GM23248 (cell line): ENCODE measurements at regions not wholly inside any gene's neighbourhood (a gene's known extent, or its start where the extent isn't known, plus 50 kb on each side); places are given as distances from the start of the nearest gene placed in this dataset.
"Not testable (repeated sequence)": the region's sequence is repeated elsewhere in the genome, so short reads cannot be mapped to it uniquely, and the experiment has no call there.

Experiments
- DNase-seq: peaks from one replicate; pipeline ENCODE4 v3.0.0-alpha.2; 2015
- H2AFZ ChIP-seq: fragments of 200-600 bp; sonication (generic); 2 replicates; pipeline ENCODE4 v1.6.1; 2016; ENCODE audit warnings: antibody characterized with exemption
- H3F3A ChIP-seq: fragments of 200-600 bp; sonication (generic); 2 replicates; pipeline ENCODE4 v1.6.1; 2016; ENCODE audit warnings: mild to moderate bottlenecking, antibody characterized with exemption, mixed run types; ENCODE audit not compliant: insufficient read depth
- H3K27ac ChIP-seq: fragments of 200-600 bp; sonication (generic); 2 replicates; pipeline ENCODE4 v1.5.1; 2016; ENCODE audit warnings: mild to moderate bottlenecking
- H3K27me3 ChIP-seq: fragments of 200-600 bp; sonication (generic); replicated peaks from 2 replicates; pipeline ENCODE4 v1.6.1; 2016; ENCODE audit warnings: mild to moderate bottlenecking; ENCODE audit not compliant: insufficient read depth
- H3K36me3 ChIP-seq: fragments of 200-600 bp; sonication (generic); 2 replicates; pipeline ENCODE4 v1.6.1; 2016; ENCODE audit warnings: low read depth, mild to moderate bottlenecking
- H3K4me1 ChIP-seq: fragments of 200-600 bp; sonication (generic); 2 replicates; pipeline ENCODE4 v1.6.1; 2016; ENCODE audit warnings: mild to moderate bottlenecking; ENCODE audit not compliant: insufficient read depth
- H3K4me2 ChIP-seq: fragments of 200-600 bp; sonication (generic); one replicate; pipeline ENCODE4 v1.6.1; 2016; ENCODE audit warnings: mild to moderate bottlenecking; ENCODE audit not compliant: unreplicated experiment
- H3K4me3 ChIP-seq: fragments of 200-600 bp; sonication (generic); 2 replicates; pipeline ENCODE4 v1.5.1; 2016; ENCODE audit warnings: mild to moderate bottlenecking
- H3K79me2 ChIP-seq: fragments of 200-600 bp; sonication (generic); 2 replicates; pipeline ENCODE4 v1.6.1; 2016; ENCODE audit warnings: mild to moderate bottlenecking; ENCODE audit not compliant: insufficient read depth
- H3K9ac ChIP-seq: fragments of 200-600 bp; sonication (generic); 2 replicates; pipeline ENCODE4 v1.6.1; 2016; ENCODE audit warnings: mild to moderate bottlenecking
- H3K9me2 ChIP-seq: fragments of 200-600 bp; sonication (generic); 2 replicates; pipeline ENCODE4 v1.6.1; 2016; ENCODE audit warnings: mixed run types, mild to moderate bottlenecking, moderate library complexity; ENCODE audit not compliant: insufficient read depth
- H3K9me3 ChIP-seq: fragments of 200-600 bp; sonication (generic); one replicate; pipeline ENCODE4 v1.6.1; 2017; ENCODE audit warnings: low read depth
- H4K20me1 ChIP-seq: fragments of 200-600 bp; sonication (generic); 2 replicates; pipeline ENCODE4 v1.6.0; 2016; ENCODE audit not compliant: insufficient read depth
- WGBS, 2 experiments: methylation state at CpG; one replicate each; pipeline ENCODE4 v1.1.6; 2015 to 2017; ENCODE audit warnings: low lambda C conversion rate in 2 of 2, low coverage in 1 of 2; ENCODE audit errors: missing lambda C conversion rate in 2 of 2; 5-methylcytosine and 5-hydroxymethylcytosine counted together
- in situ Hi-C: fragments of 300-500 bp; cut with MboI; formaldehyde crosslinking; loops from 2 replicates; pipeline ENCODE4 v1.15.0; 2020

GRCh38 chr1:138842-139241 is 312.6 kb downstream of the OR4F29 start:
- DNase-seq, in situ Hi-C loops: not testable (repeated sequence)
- 68 to 81% methylated on average over 3 to 4 of the region's 4 CpGs for whole genome bisulfite sequencing, 2 experiments

DNA sequence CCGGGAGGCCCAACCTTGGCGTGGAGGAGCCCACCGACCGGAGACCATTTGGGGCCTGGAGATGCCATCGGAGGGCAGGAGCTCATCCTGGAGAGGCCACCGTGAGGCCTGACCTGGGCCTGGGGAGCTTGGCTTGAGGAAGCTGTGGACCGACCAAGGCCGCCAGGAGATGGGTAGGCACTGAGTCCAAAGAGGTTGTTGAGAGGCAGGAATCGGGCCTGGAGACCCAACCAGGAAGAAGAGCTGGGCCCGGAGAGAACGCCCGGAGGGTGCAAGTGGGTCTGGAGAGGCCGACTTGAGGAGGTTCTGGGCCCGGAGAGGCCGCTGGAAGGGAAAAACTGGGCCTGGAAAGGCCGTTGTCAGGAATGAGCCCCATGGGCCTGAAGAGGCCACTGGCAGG is 313.8 kb downstream of the OR4F29 start:
- in situ Hi-C loops, H3K4me1 ChIP-seq, H3K36me3 ChIP-seq, H3K9me2 ChIP-seq, H3K27ac ChIP-seq, H3F3A ChIP-seq, H2AFZ ChIP-seq, H3K27me3 ChIP-seq, H3K9ac ChIP-seq, H3K4me3 ChIP-seq, H3K9me3 ChIP-seq, DNase-seq, H3K4me2 ChIP-seq, H4K20me1 ChIP-seq, H3K79me2 ChIP-seq: not testable (repeated sequence)
- WGBS, 2 experiments: 93 to 96% methylated on average over 7 to 11 of the region's 16 CpGs

More at GRCh38 chr1:138842-139241, 312.6 kb downstream of the OR4F29 start:
- not testable (repeated sequence) for H2AFZ ChIP-seq, H3K4me2 ChIP-seq, H4K20me1 ChIP-seq, H3K4me3 ChIP-seq, H3K4me1 ChIP-seq, H3K79me2 ChIP-seq, H3K9me3 ChIP-seq, H3K27ac ChIP-seq, H3F3A ChIP-seq, H3K36me3 ChIP-seq, H3K27me3 ChIP-seq, H3K9me2 ChIP-seq, H3K9ac ChIP-seq

DNA sequence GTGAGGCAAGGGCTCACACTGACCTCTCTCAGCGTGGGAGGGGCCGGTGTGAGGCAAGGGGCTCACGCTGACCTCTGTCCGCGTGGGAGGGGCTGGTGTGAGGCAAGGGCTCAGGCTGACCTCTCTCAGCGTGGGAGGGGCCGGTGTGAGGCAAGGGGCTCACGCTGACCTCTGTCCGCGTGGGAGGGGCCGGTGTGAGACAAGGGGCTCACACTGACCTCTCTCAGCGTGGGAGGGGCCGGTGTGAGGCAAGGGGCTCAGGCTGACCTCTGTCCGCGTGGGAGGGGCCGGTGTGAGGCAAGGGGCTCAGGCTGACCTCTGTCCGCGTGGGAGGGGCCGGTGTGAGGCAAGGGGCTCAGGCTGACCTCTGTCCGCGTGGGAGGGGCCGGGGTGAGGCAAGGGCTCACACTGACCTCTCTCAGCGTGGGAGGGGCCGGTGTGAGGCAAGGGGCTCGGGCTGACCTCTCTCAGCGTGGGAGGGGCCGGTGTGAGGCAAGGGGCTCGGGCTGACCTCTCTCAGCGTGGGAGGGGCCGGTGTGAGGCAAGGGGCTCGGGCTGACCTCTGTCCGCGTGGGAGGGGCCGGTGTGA is 315.0 kb downstream of the OR4F29 start:
- H2AFZ ChIP-seq, in situ Hi-C loops: not testable (repeated sequence)

GRCh38 chr1:134936-135335 is 316.5 kb downstream of the OR4F29 start:
- H3K9ac ChIP-seq, H3K36me3 ChIP-seq, H3K4me3 ChIP-seq, H3K27ac ChIP-seq, H3K79me2 ChIP-seq, H3K9me3 ChIP-seq, H3K4me1 ChIP-seq, H4K20me1 ChIP-seq, H3K27me3 ChIP-seq, H3K9me2 ChIP-seq, DNase-seq, H3F3A ChIP-seq, in situ Hi-C loops, H3K4me2 ChIP-seq, H2AFZ ChIP-seq: not testable (repeated sequence)
- WGBS, 2 experiments: 92 to 94% methylated on average over 19 to 20 of the region's 21 CpGs

More for the DNA sequence above, 315.0 kb downstream of the OR4F29 start:
- WGBS, 2 experiments: 91% methylated on average over 32 of the region's 34 CpGs; no CpG with 5 or more reads in 1 of the 2 experiments
- not testable (repeated sequence) for DNase-seq, H3K36me3 ChIP-seq, H4K20me1 ChIP-seq, H3K79me2 ChIP-seq, H3K9me2 ChIP-seq, H3K4me2 ChIP-seq, H3K4me1 ChIP-seq, H3K27ac ChIP-seq, H3K27me3 ChIP-seq, H3F3A ChIP-seq, H3K9me3 ChIP-seq, H3K9ac ChIP-seq, H3K4me3 ChIP-seq

GRCh38 chr1:118440-118839 is 333.0 kb downstream of the OR4F29 start:
- in situ Hi-C loops, H3K4me1 ChIP-seq, H3K27me3 ChIP-seq, H4K20me1 ChIP-seq, H3K9me2 ChIP-seq, H3K4me2 ChIP-seq, H3K27ac ChIP-seq, H3K4me3 ChIP-seq, H2AFZ ChIP-seq, H3K9me3 ChIP-seq, H3K36me3 ChIP-seq, H3K9ac ChIP-seq, H3K79me2 ChIP-seq, H3F3A ChIP-seq, DNase-seq: not testable (repeated sequence)

GRCh38 chr1:115534-115933 is 335.9 kb downstream of the OR4F29 start:
- H3K9me2 ChIP-seq, H3K27me3 ChIP-seq, H2AFZ ChIP-seq, H3K27ac ChIP-seq, H3K9me3 ChIP-seq, H3K4me2 ChIP-seq, H3K36me3 ChIP-seq, H3K79me2 ChIP-seq, H3K9ac ChIP-seq, H3K4me1 ChIP-seq, H4K20me1 ChIP-seq, H3F3A ChIP-seq, H3K4me3 ChIP-seq, DNase-seq, in situ Hi-C loops: not testable (repeated sequence)
- 49 to 50% methylated on average over 2 of the region's 2 CpGs for WGBS, 2 experiments

DNA sequence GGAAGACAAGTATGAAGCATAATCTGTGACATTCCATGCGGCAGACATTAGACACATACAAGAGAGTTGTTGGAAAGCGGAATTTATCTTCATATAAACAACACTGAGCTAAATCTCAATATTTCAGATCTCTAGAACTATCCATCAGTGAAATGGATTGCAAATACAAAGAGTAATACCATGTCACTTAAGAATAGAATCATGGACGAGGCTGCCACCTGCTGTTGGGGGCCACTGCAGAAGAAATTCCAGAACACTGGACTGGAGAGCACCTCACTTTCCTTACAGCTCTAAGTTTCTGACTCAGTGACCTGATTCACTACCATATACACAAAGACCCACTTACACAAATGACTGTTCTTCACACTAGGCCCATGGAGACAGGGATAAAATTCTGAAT is 346.7 kb downstream of the OR4F29 start:
- 0 to 55% methylated on average over 1 to 3 of the region's 3 CpGs for WGBS, 2 experiments
- not testable (repeated sequence) for H3K9me3 ChIP-seq

GRCh38 chr1:99481-99880 is 352.0 kb downstream of the OR4F29 start:
- H3K79me2 ChIP-seq, H2AFZ ChIP-seq, H3K9ac ChIP-seq, H3K9me2 ChIP-seq, H3K4me1 ChIP-seq, H3K4me3 ChIP-seq, in situ Hi-C loops, H3K4me2 ChIP-seq, H3K36me3 ChIP-seq, H4K20me1 ChIP-seq, H3F3A ChIP-seq, H3K27me3 ChIP-seq, H3K27ac ChIP-seq, H3K9me3 ChIP-seq, DNase-seq: not testable (repeated sequence)
- WGBS, 2 experiments: 0 to 30% methylated on average over 1 to 2 of the region's 3 CpGs

More for the DNA sequence above, 346.7 kb downstream of the OR4F29 start:
- DNase-seq, H3K27me3 ChIP-seq, H2AFZ ChIP-seq, in situ Hi-C loops, H3K9me2 ChIP-seq, H3K9ac ChIP-seq, H4K20me1 ChIP-seq, H3K4me3 ChIP-seq, H3K79me2 ChIP-seq, H3K4me2 ChIP-seq, H3F3A ChIP-seq, H3K4me1 ChIP-seq, H3K27ac ChIP-seq, H3K36me3 ChIP-seq: not testable (repeated sequence)
